ENCODE measurements at regions not wholly inside any gene's neighbourhood (a gene's known extent, or its start where the extent isn't known, plus 50 kb on each side); places are given as distances from the start of the nearest gene placed in this dataset.

DNA sequence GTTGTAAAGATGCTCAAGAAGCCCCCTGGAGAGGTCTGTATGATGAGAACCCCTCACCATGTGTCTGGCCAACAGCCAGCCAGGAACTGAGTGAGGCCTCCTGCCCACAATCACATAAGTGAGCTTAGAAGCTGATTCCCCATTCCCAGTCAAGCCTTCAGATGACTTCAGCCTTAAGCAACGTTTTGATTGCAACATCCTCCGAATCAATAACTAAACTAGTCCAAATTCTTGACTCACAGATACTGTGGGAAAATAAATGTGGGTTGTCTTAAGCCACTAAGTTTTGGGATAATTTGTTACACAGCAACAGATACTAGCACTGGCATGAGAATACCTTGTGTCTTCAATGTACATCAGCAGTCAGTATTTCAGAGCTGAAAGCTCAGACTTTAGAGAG, 54.5 kb upstream of the HS3ST4 start:
- TF ChIP-seq, protein P1, sequence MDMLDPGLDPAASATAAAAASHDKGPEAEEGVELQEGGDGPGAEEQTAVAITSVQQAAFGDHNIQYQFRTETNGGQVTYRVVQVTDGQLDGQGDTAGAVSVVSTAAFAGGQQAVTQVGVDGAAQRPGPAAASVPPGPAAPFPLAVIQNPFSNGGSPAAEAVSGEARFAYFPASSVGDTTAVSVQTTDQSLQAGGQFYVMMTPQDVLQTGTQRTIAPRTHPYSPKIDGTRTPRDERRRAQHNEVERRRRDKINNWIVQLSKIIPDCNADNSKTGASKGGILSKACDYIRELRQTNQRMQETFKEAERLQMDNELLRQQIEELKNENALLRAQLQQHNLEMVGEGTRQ (IDR thresholded peaks at IDR 0.05) = no peak
- no peak for TF ChIP-seq ZFP36 (IDR thresholded peaks at IDR 0.05; ENCODE audit: borderline replicate concordance, partially characterized antibody)
- TF ChIP-seq POLR2A (IDR thresholded peaks at IDR 0.05; ENCODE audit: low read length) = no peak
